Left ventricle myocardium superior (tissue), 1 donor: ENCODE measurements at regions not wholly inside any gene's neighbourhood (a gene's known extent, or its start where the extent isn't known, plus 50 kb on each side); places are given as distances from the start of the nearest gene placed in this dataset.

Experiments used
- ATAC-seq: fragments of 200-7000 bp; cut with Tn5 transposase; one replicate; pipeline ENCODE4 v1.9.1; 2020; ENCODE audit warnings: mild to moderate bottlenecking, moderate library complexity
- DNase-seq: peaks from one replicate; pipeline ENCODE4 v3.0.0-alpha.2; 2020
- intact Hi-C: fragments of 100-400 bp; cut with micrococcal nuclease; formaldehyde crosslinking; loops from one replicate; pipeline ENCODE4 v1.11.0; 2022
- donor health status: DM: no; HTN: yes; CAD: no; lungs with severe emphysema.

- intact Hi-C loops: no loop called here
- DNase-seq (no peak), ATAC-seq (no peak)
These were observed 201.5 kb upstream of the C1orf174 start for GRCh38 chr1:4101459-4102161.

GRCh38 chr1:4105300-4105880 is 205.3 kb upstream of the C1orf174 start:
- ATAC-seq: no peak
- intact Hi-C loops: no loop called here
- DNase-seq: no peak

GRCh38 chr1:4106731-4107130 is 206.7 kb upstream of the C1orf174 start:
- intact Hi-C loops: no loop called here
- no peak for DNase-seq
- no peak for ATAC-seq

- ATAC-seq (no peak), DNase-seq (no peak)
- intact Hi-C loops: no loop called here
These were observed 207.2 kb upstream of the C1orf174 start for GRCh38 chr1:4107291-4107690.

GRCh38 chr1:4108331-4108730 is 208.3 kb upstream of the C1orf174 start:
- ATAC-seq: no peak
- DNase-seq: no peak
- intact Hi-C loops: no loop called here

GRCh38 chr1:4108758-4109627 is 208.9 kb upstream of the C1orf174 start:
- DNase-seq (no peak), ATAC-seq (no peak)
- intact Hi-C loops: no loop called here

GRCh38 chr1:4109628-4109940 is 209.5 kb upstream of the C1orf174 start:
- DNase-seq (no peak), ATAC-seq (no peak)
- intact Hi-C loops: no loop called here

- DNase-seq (no peak), ATAC-seq (no peak)
- intact Hi-C loops: no loop called here
These were observed 210.8 kb upstream of the C1orf174 start for GRCh38 chr1:4110888-4111287.

- ATAC-seq (no peak), DNase-seq (no peak)
- intact Hi-C loops: no loop called here
These were observed 213.8 kb upstream of the C1orf174 start for GRCh38 chr1:4113897-4114296.

- ATAC-seq (no peak), DNase-seq (no peak)
- intact Hi-C loops: no loop called here
These were observed 215.3 kb upstream of the C1orf174 start for GRCh38 chr1:4115191-4115900.

- DNase-seq (no peak), ATAC-seq (no peak)
- intact Hi-C loops: no loop called here
These were observed 217.1 kb upstream of the C1orf174 start for GRCh38 chr1:4117196-4117595.

- intact Hi-C loops: no loop called here
- no peak for DNase-seq
- no peak for ATAC-seq
These were observed 218.9 kb upstream of the C1orf174 start for GRCh38 chr1:4118746-4119515.

GRCh38 chr1:4119516-4120220 is 219.6 kb upstream of the C1orf174 start:
- no peak for ATAC-seq
- intact Hi-C loops: no loop called here
- no peak for DNase-seq

GRCh38 chr1:4120557-4121292 is 220.7 kb upstream of the C1orf174 start:
- intact Hi-C loops: no loop called here

GRCh38 chr1:4121293-4121684 is 221.2 kb upstream of the C1orf174 start:
- DNase-seq (no peak), ATAC-seq (no peak)
- intact Hi-C loops: no loop called here

More at GRCh38 chr1:4120557-4121292, 220.7 kb upstream of the C1orf174 start:
- DNase-seq (no peak), ATAC-seq (no peak)

GRCh38 chr1:4121834-4122512 is 221.9 kb upstream of the C1orf174 start:
- ATAC-seq: no peak
- DNase-seq: no peak
- intact Hi-C loops: no loop called here

GRCh38 chr1:4122513-4123160 is 222.6 kb upstream of the C1orf174 start:
- intact Hi-C loops: no loop called here
- DNase-seq: no peak
- ATAC-seq: no peak
